GM12891 (cell line): ENCODE measurements at regions not wholly inside any gene's neighbourhood (a gene's known extent, or its start where the extent isn't known, plus 50 kb on each side); places are given as distances from the start of the nearest gene placed in this dataset.

ENCODE experiments used
- POLR2A ChIP-seq: IDR thresholded peaks from 2 replicates; pipeline ENCODE4 v1.6.1; 2011; ENCODE audit warnings: low read depth, low read length, control low read depth
- POLR2AphosphoS5 ChIP-seq: IDR thresholded peaks from 2 replicates; pipeline ENCODE4 v1.6.1; 2011; ENCODE audit warnings: low read depth, low read length, control low read depth
- SPI1 ChIP-seq: IDR thresholded peaks from 2 replicates; pipeline ENCODE4 v1.6.1; 2011; ENCODE audit warnings: low read depth, low read length, control low read depth
- TAF1 ChIP-seq: IDR thresholded peaks from 2 replicates; pipeline ENCODE4 v1.6.1; 2011; ENCODE audit warnings: low read depth, low read length, control low read depth

DNA sequence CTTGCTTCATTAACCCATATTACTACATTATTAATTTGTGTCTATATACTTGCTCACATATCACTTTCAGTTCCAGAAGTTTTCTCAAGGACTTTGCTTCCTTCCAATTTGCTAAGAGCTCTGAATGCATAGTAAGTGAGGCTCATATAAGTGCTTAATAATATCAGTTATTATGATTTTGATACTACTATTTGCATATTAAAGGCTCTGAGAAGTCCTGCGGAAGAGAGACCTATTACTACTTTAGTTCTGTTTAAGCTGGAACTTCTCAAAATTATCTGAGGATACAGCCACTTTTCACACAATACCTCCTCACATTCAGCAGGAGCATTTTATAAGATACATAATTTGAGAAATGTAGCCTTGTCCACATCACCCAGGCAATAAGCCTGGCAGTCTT, 81.6 kb downstream of the GJD2 start:
- no peak for TF ChIP-seq POLR2AphosphoS5
- no peak for TF ChIP-seq SPI1
- TF ChIP-seq POLR2A, result no peak
- TF ChIP-seq TAF1, result no peak
